K562 (cell line): ENCODE measurements at regions not wholly inside any gene's neighbourhood (a gene's known extent, or its start where the extent isn't known, plus 50 kb on each side); places are given as distances from the start of the nearest gene placed in this dataset.

Experiments
- CEBPG ChIP-seq, 3 experiments: fragments of 200-800 bp in 1 of 3; sonication (Bioruptor generic) in 1 of 3; sonication (generic) in 1 of 3; formaldehyde crosslinking in 1 of 3; IDR thresholded peaks in 2 of 3; conservative IDR thresholded peaks in 1 of 3; 2 replicates each; pipeline versions ENCODE4 v1.6.1 to v1.8.0; 2016 to 2022; ENCODE audit warnings: missing compliant biosample characterization in 2 of 3, missing genetic modification characterization in 2 of 3, mild to moderate bottlenecking in 1 of 3, missing genetic modification reagents in 1 of 3
- CEBPZ ChIP-seq: fragments of 150-350 bp; IDR thresholded peaks from 2 replicates; pipeline ENCODE4 v1.6.1; 2014; ENCODE audit warnings: low read depth, mild to moderate bottlenecking, low read length, borderline replicate concordance
- ELK1 ChIP-seq: sonication (generic); formaldehyde crosslinking; IDR thresholded peaks from 2 replicates; pipeline ENCODE4 v1.8.1; 2022; ENCODE audit warnings: missing genetic modification reagents
- HIVEP1 ChIP-seq: fragments of 250-450 bp; sonication (Bioruptor Pico); IDR thresholded peaks from 2 replicates; pipeline ENCODE4 v1.4.0; 2020; ENCODE audit warnings: mild to moderate bottlenecking
- KDM4B ChIP-seq, 2 experiments: fragments of 450-650 bp in 1 of 2; sonication (generic) in 1 of 2; IDR thresholded peaks; 2 replicates each; pipeline ENCODE4 v1.6.1; 2016 to 2017; ENCODE audit warnings: borderline replicate concordance in 2 of 2, antibody characterized with exemption in 1 of 2, low read depth in 1 of 2, mild to moderate bottlenecking in 1 of 2
- MAZ ChIP-seq, 2 experiments: fragments of 450-650 bp in 1 of 2; sonication (generic) in 1 of 2; formaldehyde crosslinking; IDR thresholded peaks in 1 of 2; conservative IDR thresholded peaks in 1 of 2; 2 replicates each; pipeline versions ENCODE4 v1.4.0 to v1.5.0; 2020; ENCODE audit warnings: mild to moderate bottlenecking in 1 of 2, missing genetic modification reagents in 1 of 2
- MCM2 ChIP-seq: fragments of 450-650 bp; IDR thresholded peaks from 2 replicates; pipeline ENCODE4 v1.6.1; 2017; ENCODE audit warnings: low read depth, mild to moderate bottlenecking
- NR1H2 ChIP-seq: sonication (generic); formaldehyde crosslinking; IDR thresholded peaks from 2 replicates; pipeline ENCODE4 v1.4.0; 2020; ENCODE audit warnings: mild to moderate bottlenecking, missing genetic modification reagents
- SMARCC2 ChIP-seq: fragments of 450-650 bp; IDR thresholded peaks from 2 replicates; pipeline ENCODE4 v1.6.1; 2017; ENCODE audit warnings: antibody characterized with exemption, moderate library complexity, mild to moderate bottlenecking, low read depth
- TSC22D4 ChIP-seq: fragments of 450-650 bp; IDR thresholded peaks from 2 replicates; pipeline ENCODE4 v1.6.1; 2016; ENCODE audit warnings: missing genetic modification characterization, missing biosample characterization, control low read depth
- ZFP36 ChIP-seq: fragments of 150-350 bp; IDR thresholded peaks from 2 replicates; pipeline ENCODE4 v1.6.1; 2018; ENCODE audit warnings: low read length, low read depth; ENCODE audit not compliant: partially characterized antibody
- ZNF140 ChIP-seq: fragments of 250-450 bp; sonication (Bioruptor Pico); IDR thresholded peaks from 2 replicates; pipeline ENCODE4 v1.8.0; 2021; ENCODE audit warnings: moderate library complexity, mild to moderate bottlenecking, inconsistent platforms
- ZNF57 ChIP-seq: fragments of 450-650 bp; formaldehyde crosslinking; IDR thresholded peaks from 2 replicates; pipeline ENCODE4 v1.4.0; 2020; ENCODE audit warnings: mild to moderate bottlenecking, moderate library complexity
- ZNF695 ChIP-seq: fragments of 450-650 bp; formaldehyde crosslinking; IDR thresholded peaks from 2 replicates; pipeline ENCODE4 v1.4.0; 2020; ENCODE audit warnings: mild to moderate bottlenecking, moderate library complexity
- ZNF77 ChIP-seq: fragments of 250-450 bp; sonication (Bioruptor Pico); IDR thresholded peaks from 2 replicates; pipeline ENCODE4 v1.5.0; 2020
- TF ChIP-seq, protein P1 (sequence below): fragments of 150-350 bp; conservative IDR thresholded peaks from 2 replicates; pipeline ENCODE4 v1.6.1; 2014; ENCODE audit warnings: low read length
- TF ChIP-seq, protein P2 (sequence below), 2 experiments: fragments of 450-650 bp in 1 of 2; sonication (generic) in 1 of 2; formaldehyde crosslinking in 1 of 2; IDR thresholded peaks in 1 of 2; conservative IDR thresholded peaks in 1 of 2; 2 replicates each; pipeline versions ENCODE4 v1.6.1 to v1.8.1; 2016 to 2023; ENCODE audit warnings: mild to moderate bottlenecking in 2 of 2, moderate library complexity in 2 of 2, inconsistent platforms in 1 of 2, missing genetic modification reagents in 1 of 2

- no peak for TF ChIP-seq CEBPZ
- TF ChIP-seq TSC22D4 (tag), result no peak
- no peak for TF ChIP-seq KDM4B (IDR thresholded peaks at IDR 0.05; ENCODE audit: borderline replicate concordance in 2 of 2, low read depth in 1 of 2)
- peak; percentile 34 for TF ChIP-seq ZFP36
- TF ChIP-seq ZNF77 (CRISPR knock-in tag), result no peak
- peak; percentile 28; the same call in 1 of the 2 replicates for TF ChIP-seq HIVEP1 (CRISPR knock-in tag)
- no peak for TF ChIP-seq ZNF695 (CRISPR knock-in tag)
- TF ChIP-seq SMARCC2, result peak; percentile 28; the same call in 1 of the 2 replicates
- no peak for TF ChIP-seq NR1H2
- TF ChIP-seq ELK1, result no peak
- TF ChIP-seq, protein P1, sequence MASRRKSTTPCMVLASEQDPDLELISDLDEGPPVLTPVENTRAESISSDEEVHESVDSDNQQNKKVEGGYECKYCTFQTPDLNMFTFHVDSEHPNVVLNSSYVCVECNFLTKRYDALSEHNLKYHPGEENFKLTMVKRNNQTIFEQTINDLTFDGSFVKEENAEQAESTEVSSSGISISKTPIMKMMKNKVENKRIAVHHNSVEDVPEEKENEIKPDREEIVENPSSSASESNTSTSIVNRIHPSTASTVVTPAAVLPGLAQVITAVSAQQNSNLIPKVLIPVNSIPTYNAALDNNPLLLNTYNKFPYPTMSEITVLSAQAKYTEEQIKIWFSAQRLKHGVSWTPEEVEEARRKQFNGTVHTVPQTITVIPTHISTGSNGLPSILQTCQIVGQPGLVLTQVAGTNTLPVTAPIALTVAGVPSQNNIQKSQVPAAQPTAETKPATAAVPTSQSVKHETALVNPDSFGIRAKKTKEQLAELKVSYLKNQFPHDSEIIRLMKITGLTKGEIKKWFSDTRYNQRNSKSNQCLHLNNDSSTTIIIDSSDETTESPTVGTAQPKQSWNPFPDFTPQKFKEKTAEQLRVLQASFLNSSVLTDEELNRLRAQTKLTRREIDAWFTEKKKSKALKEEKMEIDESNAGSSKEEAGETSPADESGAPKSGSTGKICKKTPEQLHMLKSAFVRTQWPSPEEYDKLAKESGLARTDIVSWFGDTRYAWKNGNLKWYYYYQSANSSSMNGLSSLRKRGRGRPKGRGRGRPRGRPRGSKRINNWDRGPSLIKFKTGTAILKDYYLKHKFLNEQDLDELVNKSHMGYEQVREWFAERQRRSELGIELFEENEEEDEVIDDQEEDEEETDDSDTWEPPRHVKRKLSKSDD, result no peak
- TF ChIP-seq, protein P2, sequence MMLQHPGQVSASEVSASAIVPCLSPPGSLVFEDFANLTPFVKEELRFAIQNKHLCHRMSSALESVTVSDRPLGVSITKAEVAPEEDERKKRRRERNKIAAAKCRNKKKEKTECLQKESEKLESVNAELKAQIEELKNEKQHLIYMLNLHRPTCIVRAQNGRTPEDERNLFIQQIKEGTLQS (IDR thresholded peaks at IDR 0.05), result peak; percentile 95
- TF ChIP-seq, protein P2 (CRISPR knock-in tag; conservative IDR thresholded peaks at IDR 0.05), result no peak
- TF ChIP-seq MCM2, result no peak
- peak; percentile 29 to 86; a peak in 3 of 4 replicates for TF ChIP-seq MAZ (CRISPR knock-in tag; conservative IDR thresholded peaks at IDR 0.05 in 1 of 2, IDR thresholded peaks at IDR 0.05 in 1 of 2)
- no peak for TF ChIP-seq ZNF140 (CRISPR knock-in tag)
- peak; percentile 93 for TF ChIP-seq CEBPG (CRISPR knock-in tag; IDR thresholded peaks at IDR 0.05)
- TF ChIP-seq CEBPG (tag; conservative IDR thresholded peaks at IDR 0.05 in 1 of 2, IDR thresholded peaks at IDR 0.05 in 1 of 2), result peak; percentile 97 to 100
- no peak for TF ChIP-seq ZNF57 (CRISPR knock-in tag)
Measured at GRCh38 chr6:14796974-14797762, 448.7 kb upstream of the JARID2 start (continued).
